ENCODE measurements at regions not wholly inside any gene's neighbourhood (a gene's known extent, or its start where the extent isn't known, plus 50 kb on each side); places are given as distances from the start of the nearest gene placed in this dataset.

GRCh38 chr22:48605125-48605524, 1222.5 kb downstream of the BRD1 start:
- H3K36me3 Mint-ChIP-seq (ENCODE audit: low read depth): peaks cover 12% of the 10 kb centered on the region; the same call in 2 of the 3 replicates
- Histone ChIP-seq H3K4me1 (ENCODE audit: insufficient read depth) (no peaks in the 10 kb centered on the region), H3K27me3 (ENCODE audit: insufficient read depth) (no peaks in the 10 kb centered on the region), H3K79me2 (replicated peaks; ENCODE audit: insufficient read depth) (no peaks in the 10 kb centered on the region), H2AFZ (no peak overlapping the region), H3K4me3 (no peak overlapping the region), H3K36me3 (ENCODE audit: insufficient read depth) (no peaks in the 10 kb centered on the region), H3K9me2 (ENCODE audit: insufficient read depth) (no peaks in the 10 kb centered on the region), H3K27ac (ENCODE audit: low read depth) (no peak overlapping the region), H4K20me1 (replicated peaks; ENCODE audit: insufficient read depth) (no peaks in the 10 kb centered on the region), H3K4me2 (no peak overlapping the region), H3F3A (replicated peaks; ENCODE audit: low read depth) (no peaks in the 10 kb centered on the region)
- peaks cover 6% of the 10 kb centered on the region for H3K27me3 Mint-ChIP-seq (ENCODE audit: insufficient read depth, low read depth, poor library complexity)
- DNase-seq (ENCODE audit: low spot score): no peak
- H3K4me3 Mint-ChIP-seq: no peak overlapping the region
- no peak for TF ChIP-seq CTCF (conservative IDR thresholded peaks at IDR 0.05; ENCODE audit: low read depth in 2 of 2)
- TF ChIP-seq ZNF114 (CRISPR knock-in tag; IDR thresholded peaks at IDR 0.05): no peak
- no peak for TF ChIP-seq ZNF331 (CRISPR knock-in tag; IDR thresholded peaks at IDR 0.05; ENCODE audit: low read depth)
- TF ChIP-seq POLR2AphosphoS5 (IDR thresholded peaks at IDR 0.05; ENCODE audit: low read depth): no peak
- H3K4me1 Mint-ChIP-seq: peaks cover 5% of the 10 kb centered on the region; the same call in 1 of the 3 replicates
- no peak for ATAC-seq
- H3K9me3 Mint-ChIP-seq: peaks cover 13% of the 10 kb centered on the region
- H3K27ac Mint-ChIP-seq: no peak overlapping the region

- peaks cover 8% of the 10 kb centered on the region for H3K27me3 Mint-ChIP-seq (ENCODE audit: insufficient read depth, low read depth, poor library complexity)
- Histone ChIP-seq H3K27me3 (ENCODE audit: insufficient read depth) (no peaks in the 10 kb centered on the region), H2AFZ (no peak overlapping the region), H3K36me3 (ENCODE audit: insufficient read depth) (no peaks in the 10 kb centered on the region), H3K4me3 (no peak overlapping the region), H3K4me1 (ENCODE audit: insufficient read depth) (no peaks in the 10 kb centered on the region), H3K4me2 (no peak overlapping the region), H4K20me1 (replicated peaks; ENCODE audit: insufficient read depth) (no peaks in the 10 kb centered on the region), H3F3A (replicated peaks; ENCODE audit: low read depth) (no peaks in the 10 kb centered on the region), H3K27ac (ENCODE audit: low read depth) (no peak overlapping the region), H3K79me2 (replicated peaks; ENCODE audit: insufficient read depth) (no peaks in the 10 kb centered on the region), H3K9me2 (ENCODE audit: insufficient read depth) (no peaks in the 10 kb centered on the region)
- peaks cover 5% of the 10 kb centered on the region; the same call in 1 of the 3 replicates for H3K4me1 Mint-ChIP-seq
- H3K36me3 Mint-ChIP-seq (ENCODE audit: low read depth): peaks cover 9% of the 10 kb centered on the region; the same call in 2 of the 3 replicates
- no peak for DNase-seq (ENCODE audit: low spot score)
- peaks cover 13% of the 10 kb centered on the region for H3K9me3 Mint-ChIP-seq
- no peak overlapping the region for H3K27ac Mint-ChIP-seq
- ATAC-seq: no peak
- no peak overlapping the region for H3K4me3 Mint-ChIP-seq
- TF ChIP-seq REST (IDR thresholded peaks at IDR 0.05; ENCODE audit: unreplicated experiment): no peak
- TF ChIP-seq ETS1 (IDR thresholded peaks at IDR 0.05): no peak
- no peak for TF ChIP-seq POLR2AphosphoS5 (IDR thresholded peaks at IDR 0.05; ENCODE audit: low read depth)
- no peak for TF ChIP-seq CREB1 (CRISPR knock-in tag; IDR thresholded peaks at IDR 0.05; ENCODE audit: low read depth)
- TF ChIP-seq JUNB (IDR thresholded peaks at IDR 0.05; ENCODE audit: unreplicated experiment): no peak
- no peak for TF ChIP-seq ZNF114 (CRISPR knock-in tag; IDR thresholded peaks at IDR 0.05)
- no peak for TF ChIP-seq CTCF (conservative IDR thresholded peaks at IDR 0.05; ENCODE audit: low read depth in 2 of 2)
- no peak for TF ChIP-seq ZNF331 (CRISPR knock-in tag; IDR thresholded peaks at IDR 0.05; ENCODE audit: low read depth)
Measured at GRCh38 chr22:48603621-48604320, 1223.9 kb downstream of the BRD1 start.

Measured in GM23338 (cell line).